ENCODE measurements at regions not wholly inside any gene's neighbourhood (a gene's known extent, or its start where the extent isn't known, plus 50 kb on each side); places are given as distances from the start of the nearest gene placed in this dataset.

DNA sequence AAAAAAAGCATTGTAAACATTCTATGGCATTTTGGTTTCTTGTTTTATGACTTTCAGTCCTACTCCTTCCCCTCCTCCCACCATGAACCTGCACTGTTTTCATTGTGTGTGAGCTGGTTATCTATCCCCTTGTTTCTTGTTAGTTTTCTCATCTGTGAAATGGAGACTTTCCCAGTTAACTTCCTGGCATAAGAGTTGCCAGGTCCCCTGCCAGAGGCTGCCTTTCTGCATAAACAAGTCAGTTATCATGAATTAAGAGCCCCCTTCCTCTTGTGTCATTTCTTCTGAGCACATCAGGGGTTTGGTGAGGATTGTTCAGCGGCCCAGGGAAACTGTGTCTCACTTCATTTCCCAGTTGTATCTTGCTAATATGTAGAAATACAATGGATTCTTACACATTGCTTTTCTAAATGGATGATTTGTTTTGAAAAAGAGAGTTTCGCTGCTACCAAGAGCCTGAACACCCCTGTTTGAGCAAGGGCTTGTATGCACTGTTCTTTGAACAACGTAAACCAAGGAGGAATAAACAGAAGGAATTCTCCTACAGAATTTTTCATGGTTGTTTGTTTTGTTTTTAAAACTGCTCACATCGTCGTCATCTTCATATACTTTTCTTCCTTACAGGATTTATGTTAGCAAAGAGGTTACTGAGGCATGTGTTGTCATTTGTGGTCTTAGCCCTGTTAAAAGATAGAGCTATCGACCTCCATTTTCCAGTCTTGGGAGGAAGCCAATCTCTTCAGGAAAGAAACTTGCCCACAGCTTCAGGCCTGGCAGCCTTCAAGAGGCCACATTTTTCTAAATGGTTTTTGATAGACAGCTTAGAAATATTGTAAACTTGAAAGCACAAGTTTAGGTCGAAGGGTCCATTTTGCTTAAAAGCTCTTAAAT is 144.6 kb upstream of the IL12A start:
- ChIA-PET CTCF (interaction anchor here (0.7 kb wide), 1 partner anchor 40 kb away, joined by 3 read pairs; no protein-coding TSS in a partner anchor), POLR2A (interaction anchor here (0.6 to 1.1 kb wide), 2 partner anchors 9 to 15 kb away, joined by 3 to 4 read pairs; no protein-coding TSS in a partner anchor)
- H3K9me3 ChIP-seq (ENCODE audit: control insufficient read depth, insufficient read depth, low read depth, low read length), result no peaks in the 10 kb centered on the region
- peak overlapping the region; percentile 6; the same call in 1 of the 2 replicates for H3K27ac ChIP-seq (ENCODE audit: extremely low read depth, low read depth, low read length)
- TF ChIP-seq IKZF3 (tag by site-specific recombination; IDR thresholded peaks at IDR 0.05) (0 out of 2 replicates have a peak, but pooled peaks have one; percentile 44), FEZF1 (tag by site-specific recombination; IDR thresholded peaks at IDR 0.05) (peak; percentile 46), MYNN (tag by site-specific recombination; IDR thresholded peaks at IDR 0.05; ENCODE audit: borderline replicate concordance) (0 out of 2 replicates have a peak, but pooled peaks have one; percentile 56), ZNF777 (tag by site-specific recombination; IDR thresholded peaks at IDR 0.05; ENCODE audit: borderline replicate concordance) (no peak), ZFHX2 (tag by site-specific recombination; conservative IDR thresholded peaks at IDR 0.05) (0 out of 2 replicates have a peak, but pooled peaks have one; percentile 18)
- TF ChIP-seq, protein P1, sequence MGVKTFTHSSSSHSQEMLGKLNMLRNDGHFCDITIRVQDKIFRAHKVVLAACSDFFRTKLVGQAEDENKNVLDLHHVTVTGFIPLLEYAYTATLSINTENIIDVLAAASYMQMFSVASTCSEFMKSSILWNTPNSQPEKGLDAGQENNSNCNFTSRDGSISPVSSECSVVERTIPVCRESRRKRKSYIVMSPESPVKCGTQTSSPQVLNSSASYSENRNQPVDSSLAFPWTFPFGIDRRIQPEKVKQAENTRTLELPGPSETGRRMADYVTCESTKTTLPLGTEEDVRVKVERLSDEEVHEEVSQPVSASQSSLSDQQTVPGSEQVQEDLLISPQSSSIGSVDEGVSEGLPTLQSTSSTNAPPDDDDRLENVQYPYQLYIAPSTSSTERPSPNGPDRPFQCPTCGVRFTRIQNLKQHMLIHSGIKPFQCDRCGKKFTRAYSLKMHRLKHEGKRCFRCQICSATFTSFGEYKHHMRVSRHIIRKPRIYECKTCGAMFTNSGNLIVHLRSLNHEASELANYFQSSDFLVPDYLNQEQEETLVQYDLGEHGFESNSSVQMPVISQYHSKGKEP (tag by site-specific recombination; IDR thresholded peaks at IDR 0.05), result no peak
- TF ChIP-seq, protein P2, sequence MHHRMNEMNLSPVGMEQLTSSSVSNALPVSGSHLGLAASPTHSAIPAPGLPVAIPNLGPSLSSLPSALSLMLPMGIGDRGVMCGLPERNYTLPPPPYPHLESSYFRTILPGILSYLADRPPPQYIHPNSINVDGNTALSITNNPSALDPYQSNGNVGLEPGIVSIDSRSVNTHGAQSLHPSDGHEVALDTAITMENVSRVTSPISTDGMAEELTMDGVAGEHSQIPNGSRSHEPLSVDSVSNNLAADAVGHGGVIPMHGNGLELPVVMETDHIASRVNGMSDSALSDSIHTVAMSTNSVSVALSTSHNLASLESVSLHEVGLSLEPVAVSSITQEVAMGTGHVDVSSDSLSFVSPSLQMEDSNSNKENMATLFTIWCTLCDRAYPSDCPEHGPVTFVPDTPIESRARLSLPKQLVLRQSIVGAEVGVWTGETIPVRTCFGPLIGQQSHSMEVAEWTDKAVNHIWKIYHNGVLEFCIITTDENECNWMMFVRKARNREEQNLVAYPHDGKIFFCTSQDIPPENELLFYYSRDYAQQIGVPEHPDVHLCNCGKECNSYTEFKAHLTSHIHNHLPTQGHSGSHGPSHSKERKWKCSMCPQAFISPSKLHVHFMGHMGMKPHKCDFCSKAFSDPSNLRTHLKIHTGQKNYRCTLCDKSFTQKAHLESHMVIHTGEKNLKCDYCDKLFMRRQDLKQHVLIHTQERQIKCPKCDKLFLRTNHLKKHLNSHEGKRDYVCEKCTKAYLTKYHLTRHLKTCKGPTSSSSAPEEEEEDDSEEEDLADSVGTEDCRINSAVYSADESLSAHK (tag by site-specific recombination; IDR thresholded peaks at IDR 0.05), result 0 out of 2 replicates have a peak, but pooled peaks have one; percentile 23
- H3K4me1 ChIP-seq (ENCODE audit: control insufficient read depth, insufficient read depth, low read length), result peaks cover 13% of the 10 kb centered on the region
- H3K4me3 ChIP-seq (ENCODE audit: low read depth, low read length), result no peak overlapping the region
- H3K36me3 ChIP-seq (ENCODE audit: control insufficient read depth in 2 of 2, insufficient read depth in 1 of 2, low read length in 2 of 2), result no peaks in the 10 kb centered on the region

DNA sequence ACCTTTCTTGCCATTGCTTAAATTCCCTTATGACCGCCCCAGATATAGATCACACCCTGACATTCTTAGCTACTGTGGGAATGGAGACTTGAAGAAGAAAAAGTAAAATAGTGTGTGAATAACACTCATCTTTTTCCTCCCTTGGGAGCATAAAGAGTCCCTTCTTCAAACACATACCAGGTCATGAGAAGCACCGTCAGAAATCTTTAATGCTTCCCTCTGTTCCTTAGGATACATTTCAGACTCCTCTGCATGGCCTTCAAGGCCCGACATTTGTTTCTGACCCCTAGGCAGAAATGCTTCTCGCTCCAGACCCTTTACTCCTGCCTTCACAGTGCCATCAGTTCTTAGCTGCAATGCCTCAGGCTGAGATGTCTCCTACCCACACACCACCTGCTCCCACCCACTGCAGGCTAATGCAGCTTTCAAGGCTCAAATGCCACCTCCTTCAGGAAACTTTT is 143.8 kb upstream of the IL12A start:
- Histone ChIP-seq H3K4me3 (ENCODE audit: low read depth, low read length) (no peak overlapping the region), H3K36me3 (ENCODE audit: control insufficient read depth in 2 of 2, insufficient read depth in 1 of 2, low read length in 2 of 2) (no peaks in the 10 kb centered on the region), H3K9me3 (ENCODE audit: control insufficient read depth, insufficient read depth, low read depth, low read length) (no peaks in the 10 kb centered on the region), H3K4me1 (ENCODE audit: control insufficient read depth, insufficient read depth, low read length) (peaks cover 13% of the 10 kb centered on the region), H3K27ac (ENCODE audit: extremely low read depth, low read depth, low read length) (no peak overlapping the region)
- ChIA-PET POLR2A (interaction anchor here (1.1 kb wide), 1 partner anchor 9 kb away, joined by 3 read pairs; no protein-coding TSS in a partner anchor), CTCF (interaction anchor here (0.7 kb wide), 3 partner anchors 40 to 198 kb away, joined by 3 read pairs; no protein-coding TSS in a partner anchor)
- TF ChIP-seq ZFHX2 (tag by site-specific recombination; conservative IDR thresholded peaks at IDR 0.05), result peak; percentile 92
- peak; percentile 88 for TF ChIP-seq EGR2 (tag by site-specific recombination; IDR thresholded peaks at IDR 0.05; ENCODE audit: low read depth)
- no peak for TF ChIP-seq ZNF302 (tag by site-specific recombination; IDR thresholded peaks at IDR 0.05; ENCODE audit: low read depth)

DNA sequence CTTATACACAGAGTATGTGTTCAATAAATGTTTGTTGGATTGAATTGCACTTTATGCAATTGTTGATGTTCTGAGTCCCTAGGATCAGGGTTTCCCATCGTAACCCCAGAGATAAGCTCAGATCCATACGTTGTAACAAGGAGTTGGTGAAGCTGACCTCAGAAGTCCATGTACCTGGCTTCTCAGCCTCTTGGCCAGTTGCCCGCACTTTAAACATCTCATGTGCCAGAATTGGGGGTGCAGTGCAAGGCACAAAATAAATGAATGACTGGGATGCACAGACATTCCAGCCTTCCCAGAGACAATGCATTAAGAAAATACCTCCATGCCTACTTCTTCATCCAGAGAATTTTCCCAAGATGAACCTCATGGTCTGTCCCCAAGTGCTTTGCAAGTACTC is 142.9 kb upstream of the IL12A start:
- no peaks in the 10 kb centered on the region for H3K36me3 ChIP-seq (ENCODE audit: control insufficient read depth in 2 of 2, insufficient read depth in 1 of 2, low read length in 2 of 2)
- H3K4me3 ChIP-seq (ENCODE audit: low read depth, low read length), result no peak overlapping the region
- no peak for TF ChIP-seq ZFP41 (tag by site-specific recombination; IDR thresholded peaks at IDR 0.05; ENCODE audit: borderline replicate concordance)
- TF ChIP-seq ZNF404 (tag by site-specific recombination; IDR thresholded peaks at IDR 0.05), result no peak
- TF ChIP-seq ZNF558 (tag by site-specific recombination; IDR thresholded peaks at IDR 0.05), result no peak
- no peak for TF ChIP-seq ZNF423 (tag by site-specific recombination; IDR thresholded peaks at IDR 0.05)
- no peak for TF ChIP-seq YY2 (tag by site-specific recombination; IDR thresholded peaks at IDR 0.05)
- TF ChIP-seq ZNF274 (IDR thresholded peaks at IDR 0.05; ENCODE audit: low read length), result no peak
- TF ChIP-seq ZNF274 (tag by site-specific recombination; IDR thresholded peaks at IDR 0.05; ENCODE audit: borderline replicate concordance), result no peak
- TF ChIP-seq, protein P3, sequence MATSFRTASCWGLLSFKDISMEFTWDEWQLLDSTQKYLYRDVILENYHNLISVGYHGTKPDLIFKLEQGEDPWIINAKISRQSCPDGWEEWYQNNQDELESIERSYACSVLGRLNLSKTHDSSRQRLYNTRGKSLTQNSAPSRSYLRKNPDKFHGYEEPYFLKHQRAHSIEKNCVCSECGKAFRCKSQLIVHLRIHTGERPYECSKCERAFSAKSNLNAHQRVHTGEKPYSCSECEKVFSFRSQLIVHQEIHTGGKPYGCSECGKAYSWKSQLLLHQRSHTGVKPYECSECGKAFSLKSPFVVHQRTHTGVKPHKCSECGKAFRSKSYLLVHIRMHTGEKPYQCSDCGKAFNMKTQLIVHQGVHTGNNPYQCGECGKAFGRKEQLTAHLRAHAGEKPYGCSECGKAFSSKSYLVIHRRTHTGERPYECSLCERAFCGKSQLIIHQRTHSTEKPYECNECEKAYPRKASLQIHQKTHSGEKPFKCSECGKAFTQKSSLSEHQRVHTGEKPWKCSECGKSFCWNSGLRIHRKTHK (tag by site-specific recombination; IDR thresholded peaks at IDR 0.05), result no peak
- no peak overlapping the region for H3K27ac ChIP-seq (ENCODE audit: extremely low read depth, low read depth, low read length)
- peaks cover 13% of the 10 kb centered on the region for H3K4me1 ChIP-seq (ENCODE audit: control insufficient read depth, insufficient read depth, low read length)
- ChIA-PET POLR2A (no interaction called here), CTCF (interaction anchor here (0.6 to 0.7 kb wide), 2 partner anchors 89 to 167 kb away, joined by 3 read pairs; no protein-coding TSS in a partner anchor)
- H3K9me3 ChIP-seq (ENCODE audit: control insufficient read depth, insufficient read depth, low read depth, low read length), result no peaks in the 10 kb centered on the region

All from HEK293 (cell line).